ENCODE measurements at regions not wholly inside any gene's neighbourhood (a gene's known extent, or its start where the extent isn't known, plus 50 kb on each side); places are given as distances from the start of the nearest gene placed in this dataset.
A peak's percentile ranks its signal among the peaks of the same experiment; 100 is the strongest.

DNA sequence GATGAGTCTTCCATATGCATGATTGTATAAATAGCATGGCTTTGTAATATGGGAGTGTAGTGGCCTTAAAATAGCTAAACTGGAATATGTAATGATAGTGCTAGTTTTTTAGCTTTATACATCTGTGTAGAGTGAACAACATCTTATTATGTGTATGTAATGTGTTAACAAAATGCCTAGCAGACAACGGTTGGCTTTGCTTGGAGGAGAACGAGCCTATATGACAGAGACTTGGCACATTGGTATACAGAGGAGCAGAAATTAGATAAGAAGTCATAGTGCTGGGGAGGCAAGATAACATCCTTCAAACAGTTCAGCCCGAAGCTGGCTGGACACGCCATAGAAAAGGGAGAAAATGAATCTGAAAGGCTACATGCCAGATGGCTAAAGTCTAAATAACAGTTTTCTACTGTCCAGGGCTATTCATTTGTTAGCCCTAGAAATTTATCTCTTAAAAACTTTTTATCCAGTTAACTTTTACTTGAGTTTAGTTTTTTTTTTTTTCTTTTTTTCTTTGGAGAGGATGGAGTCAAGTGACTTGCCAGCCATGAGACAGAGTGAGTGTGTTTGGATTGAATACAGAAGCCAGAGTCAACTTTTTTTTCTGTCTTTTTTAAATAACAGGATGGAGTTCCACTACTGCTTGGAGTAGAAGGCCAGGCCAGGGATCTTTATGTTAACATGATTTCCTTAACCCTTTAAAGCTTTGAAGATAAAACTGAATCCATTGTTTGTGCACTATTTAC, 214.4 kb upstream of the ACTBL2 start:
- H2BK12ac ChIP-seq (ENCODE audit: low read length): no peak overlapping the region
- H2AK5ac ChIP-seq (ENCODE audit: low read depth, low read length): no peak overlapping the region
- no peak overlapping the region for H3K4me3 ChIP-seq (ENCODE audit: low read length in 2 of 2)
- no peak overlapping the region for H2BK5ac ChIP-seq (ENCODE audit: low read length)
- no peaks in the 10 kb centered on the region for H3K79me1 ChIP-seq (ENCODE audit: low read depth, low read length)
- no peaks in the 10 kb centered on the region for H3K9me3 ChIP-seq (replicated peaks in 1 of 2; ENCODE audit: control insufficient read depth in 2 of 2, insufficient read depth in 1 of 2, low read depth in 1 of 2, low read length in 2 of 2)
- no peak overlapping the region for H2BK120ac ChIP-seq (ENCODE audit: low read depth, low read length)
- DNase-seq (ENCODE audit: low spot score): no peak
- no peak overlapping the region for H3K4ac ChIP-seq (ENCODE audit: low read length)
- H3K23ac ChIP-seq (ENCODE audit: low read depth, low read length, poor library complexity): no peak overlapping the region
- H3K9ac ChIP-seq (ENCODE audit: low read depth, low read length, poor library complexity): no peak overlapping the region
- H3K27ac ChIP-seq (replicated peaks; ENCODE audit: low read length): peak overlapping the region; percentile 65
- WGBS, 2 donors (ENCODE audit: extremely low coverage in 2 of 2, insufficient read length in 2 of 2, insufficient replicate concordance in 1 of 2): no CpG with 5 or more reads among the region's 4 CpGs
- H2AFZ ChIP-seq (ENCODE audit: low read length): peak overlapping the region; percentile 56
- H3K18ac ChIP-seq (ENCODE audit: low read length): no peak overlapping the region
- H3K14ac ChIP-seq (ENCODE audit: low read length): no peak overlapping the region
- no peak overlapping the region for H4K91ac ChIP-seq (ENCODE audit: low read depth, low read length, poor library complexity)
- no peaks in the 10 kb centered on the region for H3K36me3 ChIP-seq (replicated peaks in 1 of 2; ENCODE audit: control insufficient read depth in 2 of 2, insufficient read depth in 2 of 2, low read length in 2 of 2)
- H3K4me2 ChIP-seq (ENCODE audit: insufficient read depth, low read length, poor library complexity, severe bottlenecking): no peak overlapping the region
- no peak overlapping the region for H2BK15ac ChIP-seq (ENCODE audit: low read length)
- H3K27me3 ChIP-seq (ENCODE audit: control insufficient read depth in 3 of 3, insufficient read depth in 3 of 3, low read depth in 1 of 3, low read length in 3 of 3): no peaks in the 10 kb centered on the region
- peaks cover 14 to 45% of the 10 kb centered on the region in 2 donors for H3K4me1 ChIP-seq (ENCODE audit: control insufficient read depth in 2 of 2, insufficient read depth in 1 of 2, low read depth in 1 of 2, low read length in 2 of 2)
- H4K8ac ChIP-seq (ENCODE audit: low read depth, low read length): no peak overlapping the region

DNA sequence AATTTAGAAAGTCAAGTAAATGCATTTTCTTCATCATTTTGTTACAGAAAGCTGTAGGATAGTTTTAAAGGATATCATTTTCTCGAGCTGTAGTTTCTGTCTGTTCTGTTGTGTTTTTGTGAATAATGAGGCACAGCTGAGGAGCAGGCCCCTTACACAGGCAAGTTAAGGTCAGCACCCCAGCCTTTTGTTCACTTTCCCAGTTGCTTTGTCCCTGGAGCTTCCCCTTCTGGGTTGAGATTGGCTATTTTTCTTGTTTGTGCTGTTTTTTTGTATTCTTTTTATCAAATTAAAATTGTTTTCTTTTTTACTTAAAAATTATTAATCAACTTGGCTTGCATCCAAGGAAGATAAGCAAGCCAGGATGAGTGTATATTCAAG, 213.8 kb upstream of the ACTBL2 start:
- DNase-seq (ENCODE audit: low spot score): peak; percentile 29
- Histone ChIP-seq H2BK12ac (ENCODE audit: low read length) (no peak overlapping the region), H3K4me1 (ENCODE audit: control insufficient read depth in 2 of 2, insufficient read depth in 1 of 2, low read depth in 1 of 2, low read length in 2 of 2) (peaks cover 17 to 51% of the 10 kb centered on the region in 2 donors), H2BK5ac (ENCODE audit: low read length) (no peak overlapping the region), H2BK120ac (ENCODE audit: low read depth, low read length) (no peak overlapping the region), H3K14ac (ENCODE audit: low read length) (no peak overlapping the region), H3K79me1 (ENCODE audit: low read depth, low read length) (no peaks in the 10 kb centered on the region), H3K18ac (ENCODE audit: low read length) (no peak overlapping the region), H3K23ac (ENCODE audit: low read depth, low read length, poor library complexity) (no peak overlapping the region), H3K36me3 (replicated peaks in 1 of 2; ENCODE audit: control insufficient read depth in 2 of 2, insufficient read depth in 2 of 2, low read length in 2 of 2) (no peaks in the 10 kb centered on the region), H2AK5ac (ENCODE audit: low read depth, low read length) (no peak overlapping the region), H4K8ac (ENCODE audit: low read depth, low read length) (no peak overlapping the region), H2AFZ (ENCODE audit: low read length) (peak overlapping the region; percentile 56), H3K27ac (replicated peaks; ENCODE audit: low read length) (peak overlapping the region; percentile 65), H3K9ac (ENCODE audit: low read depth, low read length, poor library complexity) (no peak overlapping the region), H3K4me3 (ENCODE audit: low read length in 2 of 2) (peak overlapping the region in 1 of 2 donors; percentile 18), H2BK15ac (ENCODE audit: low read length) (no peak overlapping the region), H3K4ac (ENCODE audit: low read length) (no peak overlapping the region), H3K4me2 (ENCODE audit: insufficient read depth, low read length, poor library complexity, severe bottlenecking) (no peak overlapping the region), H3K9me3 (replicated peaks in 1 of 2; ENCODE audit: control insufficient read depth in 2 of 2, insufficient read depth in 1 of 2, low read depth in 1 of 2, low read length in 2 of 2) (no peaks in the 10 kb centered on the region), H3K27me3 (ENCODE audit: control insufficient read depth in 3 of 3, insufficient read depth in 3 of 3, low read depth in 1 of 3, low read length in 3 of 3) (no peaks in the 10 kb centered on the region), H4K91ac (ENCODE audit: low read depth, low read length, poor library complexity) (no peak overlapping the region)
- WGBS, 2 donors (ENCODE audit: extremely low coverage in 2 of 2, insufficient read length in 2 of 2, insufficient replicate concordance in 1 of 2): no CpG with 5 or more reads among the region's 1 CpG

DNA sequence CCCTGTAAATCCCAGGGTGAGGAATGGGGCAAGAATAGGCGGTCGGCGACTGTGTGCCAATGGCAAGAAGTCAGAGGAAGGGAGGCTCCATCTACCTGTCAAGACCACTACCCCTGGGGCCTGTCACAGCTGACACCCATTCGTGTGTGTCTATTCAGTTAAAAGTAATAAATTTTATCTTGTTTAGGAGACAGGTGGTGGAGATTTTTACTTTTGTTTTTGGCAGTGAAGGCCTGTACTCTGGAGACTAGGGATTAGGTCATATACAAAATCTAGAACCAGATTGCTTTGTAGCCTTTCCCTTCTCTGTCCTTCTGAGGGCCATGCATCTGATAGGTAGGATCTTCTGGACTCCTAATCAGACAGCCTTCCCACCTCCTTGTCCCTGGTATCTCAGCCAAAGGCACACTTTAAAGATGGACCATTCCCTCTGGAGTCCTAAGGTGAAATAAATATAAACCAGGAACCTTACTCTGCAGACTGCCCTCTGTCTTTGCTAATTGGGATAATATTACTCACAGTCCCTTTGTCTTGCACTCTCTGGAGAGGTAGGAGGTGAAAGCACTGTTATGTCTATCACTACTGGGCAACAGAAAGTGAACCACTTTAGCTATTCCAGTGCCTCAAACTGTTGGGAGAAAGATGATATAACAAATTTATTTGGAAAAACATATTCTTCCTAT, 213.2 kb upstream of the ACTBL2 start:
- H2AK5ac ChIP-seq (ENCODE audit: low read depth, low read length): no peak overlapping the region
- H3K23ac ChIP-seq (ENCODE audit: low read depth, low read length, poor library complexity): no peak overlapping the region
- no peak overlapping the region for H4K8ac ChIP-seq (ENCODE audit: low read depth, low read length)
- H3K27ac ChIP-seq (replicated peaks; ENCODE audit: low read length): peak overlapping the region; percentile 4
- no peaks in the 10 kb centered on the region for H3K9me3 ChIP-seq (replicated peaks in 1 of 2; ENCODE audit: control insufficient read depth in 2 of 2, insufficient read depth in 1 of 2, low read depth in 1 of 2, low read length in 2 of 2)
- H2BK120ac ChIP-seq (ENCODE audit: low read depth, low read length): no peak overlapping the region
- DNase-seq (ENCODE audit: low spot score): no peak
- no peaks in the 10 kb centered on the region for H3K36me3 ChIP-seq (replicated peaks in 1 of 2; ENCODE audit: control insufficient read depth in 2 of 2, insufficient read depth in 2 of 2, low read length in 2 of 2)
- peak overlapping the region in 1 of 2 donors; percentile 18 for H3K4me3 ChIP-seq (ENCODE audit: low read length in 2 of 2)
- H3K14ac ChIP-seq (ENCODE audit: low read length): no peak overlapping the region
- no peaks in the 10 kb centered on the region for H3K79me1 ChIP-seq (ENCODE audit: low read depth, low read length)
- H3K9ac ChIP-seq (ENCODE audit: low read depth, low read length, poor library complexity): no peak overlapping the region
- no peak overlapping the region for H4K91ac ChIP-seq (ENCODE audit: low read depth, low read length, poor library complexity)
- no peak overlapping the region for H2BK12ac ChIP-seq (ENCODE audit: low read length)
- peak overlapping the region; percentile 56 for H2AFZ ChIP-seq (ENCODE audit: low read length)
- whole genome bisulfite sequencing, 2 donors (ENCODE audit: extremely low coverage in 2 of 2, insufficient read length in 2 of 2, insufficient replicate concordance in 1 of 2): no CpG with 5 or more reads among the region's 4 CpGs
- H3K18ac ChIP-seq (ENCODE audit: low read length): peak overlapping the region; percentile 48
- no peak overlapping the region for H3K4ac ChIP-seq (ENCODE audit: low read length)
- peaks cover 19 to 56% of the 10 kb centered on the region in 2 donors for H3K4me1 ChIP-seq (ENCODE audit: control insufficient read depth in 2 of 2, insufficient read depth in 1 of 2, low read depth in 1 of 2, low read length in 2 of 2)
- no peaks in the 10 kb centered on the region for H3K27me3 ChIP-seq (ENCODE audit: control insufficient read depth in 3 of 3, insufficient read depth in 3 of 3, low read depth in 1 of 3, low read length in 3 of 3)
- H2BK15ac ChIP-seq (ENCODE audit: low read length): no peak overlapping the region
- no peak overlapping the region for H3K4me2 ChIP-seq (ENCODE audit: insufficient read depth, low read length, poor library complexity, severe bottlenecking)
- H2BK5ac ChIP-seq (ENCODE audit: low read length): no peak overlapping the region

DNA sequence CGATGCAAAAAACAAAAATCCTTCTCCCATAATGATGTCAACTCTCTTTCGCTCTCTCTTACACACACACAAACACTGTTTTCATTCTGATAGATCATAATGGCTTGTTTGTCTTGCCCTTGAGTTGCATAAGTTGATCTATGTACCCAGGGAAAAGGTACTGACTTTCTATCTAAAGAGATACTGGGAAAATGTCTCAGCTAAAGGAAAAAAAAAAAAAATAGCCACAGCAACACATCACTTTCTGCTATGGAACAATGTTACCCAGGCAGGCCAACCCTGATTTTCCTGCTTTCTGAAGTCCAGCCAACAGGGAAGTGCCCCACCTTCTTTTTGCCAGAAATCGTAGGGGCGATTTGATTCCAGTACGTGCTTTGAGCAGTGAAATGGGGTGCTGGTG, 212.6 kb upstream of the ACTBL2 start:
- Histone ChIP-seq H3K27ac (replicated peaks; ENCODE audit: low read length) (no peak overlapping the region), H2BK5ac (ENCODE audit: low read length) (no peak overlapping the region), H3K4ac (ENCODE audit: low read length) (no peak overlapping the region), H2AFZ (ENCODE audit: low read length) (peak overlapping the region; percentile 56), H3K9me3 (replicated peaks in 1 of 2; ENCODE audit: control insufficient read depth in 2 of 2, insufficient read depth in 1 of 2, low read depth in 1 of 2, low read length in 2 of 2) (no peaks in the 10 kb centered on the region), H2AK5ac (ENCODE audit: low read depth, low read length) (no peak overlapping the region), H3K27me3 (ENCODE audit: control insufficient read depth in 3 of 3, insufficient read depth in 3 of 3, low read depth in 1 of 3, low read length in 3 of 3) (no peaks in the 10 kb centered on the region), H3K4me1 (ENCODE audit: control insufficient read depth in 2 of 2, insufficient read depth in 1 of 2, low read depth in 1 of 2, low read length in 2 of 2) (peaks cover 19 to 60% of the 10 kb centered on the region in 2 donors), H4K8ac (ENCODE audit: low read depth, low read length) (no peak overlapping the region), H3K4me2 (ENCODE audit: insufficient read depth, low read length, poor library complexity, severe bottlenecking) (no peak overlapping the region), H3K4me3 (ENCODE audit: low read length in 2 of 2) (no peak overlapping the region), H3K14ac (ENCODE audit: low read length) (no peak overlapping the region), H3K9ac (ENCODE audit: low read depth, low read length, poor library complexity) (no peak overlapping the region), H3K23ac (ENCODE audit: low read depth, low read length, poor library complexity) (no peak overlapping the region), H2BK120ac (ENCODE audit: low read depth, low read length) (no peak overlapping the region), H4K91ac (ENCODE audit: low read depth, low read length, poor library complexity) (no peak overlapping the region), H2BK12ac (ENCODE audit: low read length) (no peak overlapping the region), H3K18ac (ENCODE audit: low read length) (no peak overlapping the region), H2BK15ac (ENCODE audit: low read length) (no peak overlapping the region), H3K36me3 (replicated peaks in 1 of 2; ENCODE audit: control insufficient read depth in 2 of 2, insufficient read depth in 2 of 2, low read length in 2 of 2) (no peaks in the 10 kb centered on the region), H3K79me1 (ENCODE audit: low read depth, low read length) (no peaks in the 10 kb centered on the region)
- no peak for DNase-seq (ENCODE audit: low spot score)
- WGBS, 2 donors (ENCODE audit: extremely low coverage in 2 of 2, insufficient read length in 2 of 2, insufficient replicate concordance in 1 of 2): no CpG with 5 or more reads among the region's 5 CpGs

Measured in neuronal stem cell (in vitro differentiated cells).